Activated CD4-positive, alpha-beta T cell treated with anti-CD3 and anti-CD28 coated beads for 4 hours (primary cell): ENCODE measurements at regions not wholly inside any gene's neighbourhood (a gene's known extent, or its start where the extent isn't known, plus 50 kb on each side); places are given as distances from the start of the nearest gene placed in this dataset.
"Not testable (repeated sequence)": the region's sequence is repeated elsewhere in the genome, so short reads cannot be mapped to it uniquely, and the experiment has no call there.

Source experiments
- DNase-seq, 2 donors: peaks; one replicate each; pipeline ENCODE4 v3.0.0-alpha.2; 2020

DNA sequence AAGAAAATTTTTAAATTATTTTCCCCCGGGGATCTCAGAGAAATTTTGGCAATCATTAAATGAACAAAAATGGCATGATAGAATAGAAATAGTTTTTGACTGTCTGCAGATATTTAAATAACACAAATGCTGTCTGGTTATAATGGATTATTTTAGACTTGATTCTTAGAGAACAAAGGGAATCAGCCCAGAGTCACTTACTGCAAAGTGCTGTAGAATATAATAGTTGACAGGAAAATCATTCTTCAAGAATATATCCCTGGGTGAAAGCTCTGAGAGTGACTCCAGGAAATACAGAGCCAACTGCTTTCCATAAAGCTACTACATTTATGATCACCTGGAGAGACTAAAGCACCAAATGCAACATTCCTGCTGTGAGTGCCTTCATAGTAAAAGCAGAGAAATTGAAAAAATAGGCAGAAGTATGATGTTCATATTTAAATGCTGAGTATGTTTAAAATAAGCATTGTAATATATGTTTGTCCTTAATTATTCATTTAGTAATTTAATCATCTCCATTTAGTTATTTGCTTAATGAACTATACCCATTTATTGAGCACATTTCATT, 1765.8 kb downstream of the SLITRK1 start:
- DNase-seq, result no peak

DNA sequence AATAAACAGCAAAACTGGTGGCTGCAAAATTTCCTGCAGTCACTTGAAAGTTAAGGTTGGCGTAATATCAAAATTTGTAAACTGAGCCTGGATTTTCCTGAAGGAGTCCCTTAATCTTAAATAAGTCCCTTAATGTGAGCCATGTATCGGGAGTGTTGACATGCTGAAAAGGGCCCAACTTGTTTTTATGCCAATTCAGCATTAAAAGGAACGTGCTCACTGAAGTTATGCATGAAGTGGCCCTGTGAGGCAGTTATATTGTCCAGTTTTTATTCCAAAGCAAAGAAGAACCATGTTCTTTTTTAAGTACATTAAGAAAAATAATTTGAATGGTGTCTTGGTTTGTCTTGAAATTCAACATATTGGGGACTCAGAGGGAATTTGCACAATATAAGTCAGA, 1766.9 kb downstream of the SLITRK1 start:
- no peak for DNase-seq

DNA sequence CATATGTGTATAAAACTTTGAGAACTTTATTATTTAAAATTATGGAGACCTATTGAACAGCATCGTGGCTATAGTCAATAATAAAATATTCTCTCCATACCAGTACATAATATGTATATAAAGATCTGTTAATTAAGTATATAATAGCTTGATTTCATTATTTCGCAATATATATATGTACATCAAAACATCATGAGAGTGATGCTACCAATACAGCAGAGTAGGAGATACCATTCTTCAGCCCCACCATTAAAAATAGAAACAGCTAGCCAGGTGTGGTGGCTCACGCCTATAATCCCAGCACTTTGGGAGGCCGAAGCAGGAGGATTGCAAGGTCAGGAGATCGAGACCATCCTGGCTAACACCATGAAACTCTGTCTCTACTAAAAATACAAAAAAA, 1755.3 kb upstream of the SPRY2 start:
- DNase-seq, result no peak

DNA sequence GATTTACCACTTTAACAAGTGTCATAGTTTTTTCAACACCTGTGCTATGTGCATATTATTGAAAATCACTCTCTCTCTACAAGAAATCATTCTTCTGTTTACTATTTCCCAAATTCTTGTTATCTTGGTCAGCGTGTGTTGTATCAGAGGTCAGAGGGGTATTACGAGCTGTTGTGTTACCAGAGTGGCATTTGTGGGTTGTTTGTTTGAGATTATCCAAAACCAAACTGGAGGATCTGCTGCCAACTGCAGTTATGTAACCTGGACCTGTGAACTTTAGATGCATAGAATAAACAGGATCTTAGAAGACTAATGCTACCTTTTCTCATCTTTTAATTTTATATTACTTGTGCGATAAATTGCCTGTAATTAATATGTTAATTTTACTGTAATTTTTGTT, 1751.4 kb upstream of the SPRY2 start:
- DNase-seq, result no peak

DNA sequence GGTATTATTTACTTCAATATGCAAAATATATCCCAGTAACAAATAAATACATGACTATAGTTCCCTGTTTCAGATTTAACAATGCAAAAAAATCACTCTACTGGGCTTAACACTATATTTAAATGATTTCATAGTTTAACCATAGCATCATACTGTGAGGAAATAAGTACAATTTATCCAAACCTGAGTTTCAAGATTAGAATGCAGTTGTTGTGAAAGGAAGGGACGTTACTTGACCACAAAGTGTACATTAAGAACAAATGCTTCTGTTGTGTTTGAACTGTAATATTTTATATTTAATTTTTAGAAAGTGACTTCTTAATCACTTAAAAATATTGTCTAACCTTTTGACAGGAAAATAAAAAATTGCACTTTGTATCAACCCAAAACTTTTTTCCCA, 1747.9 kb upstream of the SPRY2 start:
- DNase-seq, result no peak

DNA sequence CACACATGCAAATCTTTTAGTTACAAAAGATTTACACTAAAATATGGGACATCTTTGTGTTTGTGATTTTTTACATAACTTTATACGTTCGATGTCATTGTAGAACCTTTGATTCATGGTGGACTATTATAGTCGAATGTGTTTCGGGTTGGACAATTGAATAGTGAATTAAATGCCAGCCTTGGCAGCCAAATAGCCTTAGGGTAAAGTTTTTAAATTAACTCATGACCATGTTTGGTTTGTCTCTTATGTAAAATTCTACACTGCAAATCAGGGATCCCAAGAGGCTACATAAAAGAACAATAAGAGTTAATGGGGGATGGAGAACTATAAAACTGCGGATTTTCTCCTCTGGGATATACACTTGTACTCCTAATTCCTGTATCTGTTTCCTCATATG, 1735.6 kb upstream of the SPRY2 start:
- DNase-seq, result no peak

DNA sequence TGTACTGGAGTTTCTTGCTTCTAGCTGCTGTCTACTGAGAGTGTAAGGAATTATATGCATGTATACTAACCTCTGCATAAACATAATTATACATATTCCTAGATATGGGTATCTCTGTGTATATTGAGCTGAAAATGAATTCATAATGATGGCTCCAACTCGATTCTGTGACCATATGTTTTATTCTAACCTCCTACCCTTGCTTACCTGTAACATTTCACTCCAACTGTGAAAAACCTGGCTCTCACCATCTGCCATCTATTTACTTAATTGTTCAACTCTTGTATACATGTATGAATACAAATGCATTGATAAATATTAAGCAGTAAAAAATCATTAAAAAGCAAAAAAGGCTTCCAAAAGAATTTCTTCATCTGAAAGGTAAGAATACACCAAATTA, 1729.5 kb upstream of the SPRY2 start:
- DNase-seq, result no peak

DNA sequence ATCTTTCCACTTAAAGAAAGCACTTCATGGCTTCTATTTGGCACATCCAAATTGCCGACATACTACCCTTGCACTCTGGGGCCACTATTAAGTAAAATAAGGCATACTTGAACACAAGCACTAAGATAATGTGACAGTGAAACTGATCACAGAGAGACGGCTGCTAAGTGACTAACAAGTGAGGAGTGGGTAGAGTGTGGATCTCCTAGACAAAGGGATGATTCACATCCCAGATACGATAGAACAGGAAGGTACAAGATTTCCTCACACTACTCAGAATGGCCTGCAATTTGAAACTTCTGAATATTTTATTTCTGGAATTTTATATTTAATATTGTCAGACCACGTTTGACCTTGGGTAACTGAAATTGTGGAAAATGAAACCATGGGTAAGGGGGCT, 1721.8 kb upstream of the SPRY2 start:
- no peak for DNase-seq

DNA sequence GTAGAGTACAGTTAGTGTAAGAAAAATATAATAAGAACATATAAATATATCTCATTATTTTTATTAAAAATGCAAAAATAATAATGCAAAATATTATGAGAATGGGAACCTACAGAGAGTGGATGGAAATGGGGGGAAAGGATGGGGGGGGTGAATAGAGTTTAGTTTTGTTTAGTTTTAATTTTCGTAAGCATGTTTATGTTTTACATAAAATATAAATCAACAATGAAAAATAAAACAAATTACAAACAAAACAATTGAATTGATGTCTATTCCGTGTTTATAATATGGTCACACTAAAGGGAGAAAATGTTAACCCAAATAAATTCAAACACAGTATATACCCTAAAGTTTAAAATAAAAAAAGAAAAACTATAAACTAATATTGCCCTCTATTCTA, 1717.4 kb upstream of the SPRY2 start:
- no peak for DNase-seq

DNA sequence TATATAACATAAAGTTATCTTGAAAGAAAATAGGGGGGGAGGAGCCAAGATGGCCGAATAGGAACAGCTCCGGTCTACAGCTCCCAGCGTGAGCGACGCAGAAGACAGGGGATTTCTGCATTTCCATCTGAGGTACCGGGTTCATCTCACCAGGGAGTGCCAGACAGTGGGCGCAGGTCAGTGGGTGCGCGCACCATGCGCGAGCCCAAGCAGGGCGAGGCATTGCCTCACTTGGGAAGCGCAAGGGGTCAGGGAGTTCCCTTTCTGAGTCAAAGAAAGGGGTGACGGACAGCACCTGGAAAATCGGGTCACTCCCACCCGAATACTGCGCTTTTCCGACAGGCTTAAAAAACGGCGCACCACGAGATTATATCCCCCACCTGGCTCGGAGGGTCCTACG, 1704.4 kb upstream of the SPRY2 start:
- DNase-seq, result not testable (repeated sequence)

DNA sequence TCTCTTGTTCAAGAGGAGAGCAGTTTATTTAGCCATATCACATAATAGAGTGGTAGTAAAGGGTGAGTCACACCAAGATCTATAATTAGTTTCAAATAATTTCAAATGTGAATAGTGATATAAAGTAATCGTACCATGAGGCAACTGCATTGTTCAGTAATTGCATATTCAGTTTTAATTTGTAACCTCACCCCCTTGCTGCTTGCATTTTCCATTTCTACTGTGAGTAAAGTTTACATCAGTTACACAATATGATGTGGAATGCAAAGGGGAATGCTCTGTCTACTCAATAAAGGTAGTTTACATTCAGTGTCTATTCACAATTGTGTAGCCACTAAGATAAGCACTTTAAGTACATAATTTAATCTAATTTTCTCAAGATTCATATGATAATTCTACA, 1695.7 kb upstream of the SPRY2 start:
- DNase-seq, result no peak

DNA sequence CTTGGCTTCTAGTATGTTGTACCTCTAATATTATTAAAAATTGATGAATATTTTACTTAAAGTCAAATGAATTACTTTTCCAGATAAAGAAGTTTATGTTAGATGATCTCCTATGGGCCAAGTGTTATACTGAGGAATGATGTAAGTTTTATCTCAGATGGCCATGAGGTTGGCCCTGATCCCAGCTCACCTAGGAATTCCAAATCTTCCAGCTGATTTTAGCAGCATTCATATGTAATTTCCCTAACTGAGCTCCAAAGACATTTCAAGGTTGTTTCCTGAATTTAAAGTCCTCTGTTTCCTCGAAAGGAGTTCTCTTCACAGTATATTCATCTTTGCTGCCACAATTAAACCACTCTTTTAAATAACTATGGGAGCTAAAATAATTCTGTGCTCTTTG, 1670.4 kb upstream of the SPRY2 start:
- no peak for DNase-seq

DNA sequence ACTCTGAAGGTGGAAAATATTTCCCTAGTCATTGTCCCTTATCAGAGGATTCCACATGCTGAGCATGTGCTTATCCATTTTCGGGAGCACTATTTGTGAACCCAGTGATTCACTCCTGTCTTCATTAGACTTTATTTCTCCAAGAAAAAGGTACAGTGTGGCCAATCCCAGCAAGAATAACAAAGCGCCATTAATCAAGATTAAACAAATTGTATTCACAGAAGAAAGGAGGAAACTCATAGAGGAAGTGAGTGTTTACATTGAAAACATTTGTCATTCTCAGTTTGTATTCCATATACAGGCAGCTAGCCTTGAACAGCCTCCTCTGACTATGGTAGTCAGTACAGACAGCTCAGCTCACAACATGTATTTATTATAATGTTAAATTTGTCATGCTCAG, 1669.9 kb upstream of the SPRY2 start:
- DNase-seq, result no peak

DNA sequence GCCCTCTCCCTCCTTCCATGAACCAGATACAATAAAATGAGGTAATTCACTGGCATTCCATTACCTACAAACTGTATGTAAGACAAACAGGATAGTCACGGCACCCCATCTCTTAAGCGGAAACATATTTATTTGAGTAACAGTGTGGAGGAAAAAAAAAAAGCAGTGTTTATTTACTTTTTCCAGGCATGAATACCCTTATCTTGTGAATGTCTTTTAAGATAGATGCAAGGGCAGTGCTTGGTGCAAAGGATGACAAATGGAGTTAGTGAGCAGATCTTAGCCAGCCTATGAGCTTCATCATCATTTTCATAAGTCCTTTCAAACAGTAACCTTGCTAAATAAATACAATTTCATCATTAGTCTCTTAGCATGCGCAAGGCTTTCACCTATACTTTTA, 1661.8 kb upstream of the SPRY2 start:
- no peak for DNase-seq

DNA sequence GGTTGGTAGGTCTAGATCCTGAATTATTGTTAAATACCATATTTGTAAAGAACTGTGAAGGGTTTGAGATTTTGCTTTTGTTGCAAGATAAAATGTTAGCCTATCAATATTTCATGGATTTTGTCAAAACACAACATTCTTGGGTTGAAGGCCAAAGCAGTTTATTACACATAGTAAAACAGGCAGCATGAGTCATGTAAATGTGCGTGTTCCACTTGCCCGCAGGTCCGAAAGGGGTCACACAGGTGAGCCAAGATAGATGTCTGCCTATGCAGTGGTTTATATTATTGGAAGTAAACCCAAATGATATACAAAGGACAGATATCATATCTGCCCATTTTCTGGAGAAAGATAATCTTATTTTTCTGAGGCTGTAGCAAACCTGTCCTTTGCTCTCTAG, 1654.4 kb upstream of the SPRY2 start:
- DNase-seq, result no peak

DNA sequence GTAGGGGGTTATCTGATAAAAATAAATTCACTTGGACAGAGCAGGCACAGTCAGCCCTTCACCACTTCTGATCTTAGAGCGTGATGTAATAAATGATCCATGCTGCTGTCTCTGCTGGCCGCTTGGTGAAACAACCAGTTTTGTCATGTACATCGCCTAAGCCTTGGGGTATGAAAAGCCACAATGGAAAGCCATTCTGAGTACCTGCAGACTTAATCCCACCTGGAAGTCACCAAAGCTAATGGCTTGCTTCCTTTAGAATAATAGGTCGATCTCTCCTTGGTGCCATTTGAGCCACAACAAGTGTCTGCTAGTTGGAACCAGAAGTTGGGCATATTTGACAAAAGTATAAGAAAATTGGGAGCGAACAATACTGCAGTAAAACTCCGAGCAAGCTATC, 1649.7 kb upstream of the SPRY2 start:
- DNase-seq, result no peak

DNA sequence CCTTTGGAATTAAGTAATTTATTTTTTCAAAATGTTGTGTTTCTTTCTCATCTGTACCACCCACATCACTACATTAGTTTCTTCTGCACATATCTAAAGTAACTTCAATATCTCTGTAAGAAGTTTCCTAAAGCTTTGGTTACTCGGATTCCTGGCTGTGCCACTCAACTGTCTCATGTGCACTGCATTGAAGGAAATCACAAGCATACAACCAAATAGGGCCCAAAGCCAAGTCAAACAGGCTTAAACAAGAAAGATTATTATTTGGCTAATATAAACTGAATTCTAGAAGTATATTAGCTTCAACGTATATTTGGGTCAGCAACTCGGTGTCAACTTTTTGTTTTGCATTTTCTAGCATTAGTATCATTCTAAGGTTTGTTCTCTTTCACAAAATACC, 1647.6 kb upstream of the SPRY2 start:
- DNase-seq, result no peak

DNA sequence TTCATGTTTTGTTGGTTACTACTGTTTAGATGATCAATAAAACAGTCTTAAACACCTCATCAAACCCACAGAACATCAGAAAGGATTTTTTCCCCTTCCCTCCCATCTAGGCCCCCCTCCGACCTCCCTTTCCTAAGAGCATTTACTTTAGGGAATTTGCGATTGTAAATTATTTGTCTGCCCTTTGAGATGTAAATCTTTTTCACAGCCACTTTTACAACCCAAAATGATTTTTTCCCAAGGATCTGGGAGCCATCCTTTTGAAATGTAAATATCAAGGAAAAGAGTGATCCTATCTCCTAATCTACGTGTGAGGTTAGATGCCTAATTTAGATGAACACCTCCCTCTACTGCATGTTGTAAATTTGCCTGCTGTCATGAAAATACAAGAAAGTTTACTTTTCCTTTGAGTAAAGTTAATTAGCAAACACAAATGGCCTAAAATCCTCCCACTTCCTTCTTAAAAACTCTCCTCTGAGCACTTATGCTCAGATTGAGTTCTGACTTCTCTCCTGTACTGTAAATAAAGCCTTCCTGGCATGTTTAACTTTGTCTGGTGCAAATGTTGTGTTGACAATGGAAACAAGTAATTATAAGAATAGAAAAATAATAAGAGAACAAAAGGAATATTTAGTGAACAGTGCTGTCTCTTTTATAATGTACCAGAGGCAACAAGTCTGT, 1646.9 kb upstream of the SPRY2 start:
- DNase-seq, result no peak

DNA sequence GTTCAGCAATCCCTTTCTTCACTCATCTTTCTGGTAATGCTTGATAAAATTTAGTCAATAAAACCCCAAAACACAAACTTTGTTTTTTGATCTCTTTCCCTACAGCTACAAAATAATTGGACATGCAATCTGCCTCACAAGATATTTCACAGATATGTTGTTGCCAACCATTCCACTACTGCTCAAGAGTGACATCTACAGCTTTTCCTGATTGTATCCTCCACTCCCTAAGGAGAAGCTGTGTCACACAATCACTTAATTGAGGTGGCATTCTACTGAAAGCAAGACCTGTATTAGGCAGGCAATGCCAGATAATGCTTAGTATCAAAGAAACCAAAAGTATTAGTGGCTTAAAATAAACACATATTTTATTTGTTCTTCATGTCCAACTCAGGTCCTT, 1646.2 kb upstream of the SPRY2 start:
- DNase-seq, result no peak

DNA sequence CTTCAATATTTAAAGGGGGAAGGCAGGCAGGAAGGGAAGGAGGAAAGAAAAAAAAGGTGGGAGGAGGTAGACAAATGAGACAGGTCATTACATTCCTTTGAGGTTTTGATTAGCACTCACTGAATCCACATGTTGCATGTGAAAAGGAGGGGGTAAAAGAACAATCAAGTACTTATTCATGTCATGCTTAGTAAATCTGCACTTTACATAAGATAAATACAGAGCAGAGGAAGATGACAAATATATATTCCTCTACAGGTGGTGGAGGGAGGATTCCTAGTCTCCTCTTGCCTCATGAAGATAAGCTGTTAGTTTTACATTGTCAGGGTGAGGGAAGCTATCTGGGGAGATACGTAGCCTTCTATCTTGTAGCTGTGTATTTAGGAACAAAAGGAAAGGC, 1645.4 kb upstream of the SPRY2 start:
- DNase-seq, result no peak

DNA sequence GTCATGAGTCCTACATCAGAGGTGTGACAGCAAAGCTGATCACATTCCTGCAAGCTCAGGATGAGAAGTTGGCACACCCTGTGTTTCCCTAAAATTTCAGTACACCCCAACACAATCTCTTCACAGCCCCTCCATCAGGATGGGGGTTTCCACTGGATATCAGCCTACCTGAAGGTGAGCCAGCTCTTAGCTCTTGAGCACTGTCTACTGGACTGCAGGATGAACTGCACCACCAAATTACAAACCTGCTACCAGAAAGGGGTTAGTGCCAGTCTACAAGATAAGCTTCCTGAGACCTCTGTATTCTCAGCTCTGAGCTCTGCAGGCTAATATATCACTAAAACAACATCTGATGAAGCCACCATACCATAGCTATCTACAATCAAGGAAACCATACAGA, 1616.2 kb upstream of the SPRY2 start:
- no peak for DNase-seq

DNA sequence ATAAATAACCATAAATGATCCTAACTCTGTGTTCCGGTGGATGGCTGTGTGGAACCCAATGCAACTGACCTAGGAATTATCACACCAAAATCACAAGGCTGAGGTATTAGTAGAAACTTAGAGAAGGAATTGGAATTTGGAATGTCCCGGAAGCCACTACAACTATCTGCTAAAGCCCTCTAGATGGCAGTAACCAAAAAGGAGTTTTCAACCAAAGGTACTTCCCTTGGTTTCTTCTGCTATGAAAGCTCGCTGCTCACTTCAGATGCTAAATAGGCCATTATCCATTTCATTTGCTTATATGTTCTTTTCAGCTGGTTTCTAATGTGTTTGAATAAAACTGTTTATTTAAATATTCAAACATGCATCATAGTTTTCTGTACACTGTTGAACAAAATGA, 1589.1 kb upstream of the SPRY2 start:
- DNase-seq, result no peak

DNA sequence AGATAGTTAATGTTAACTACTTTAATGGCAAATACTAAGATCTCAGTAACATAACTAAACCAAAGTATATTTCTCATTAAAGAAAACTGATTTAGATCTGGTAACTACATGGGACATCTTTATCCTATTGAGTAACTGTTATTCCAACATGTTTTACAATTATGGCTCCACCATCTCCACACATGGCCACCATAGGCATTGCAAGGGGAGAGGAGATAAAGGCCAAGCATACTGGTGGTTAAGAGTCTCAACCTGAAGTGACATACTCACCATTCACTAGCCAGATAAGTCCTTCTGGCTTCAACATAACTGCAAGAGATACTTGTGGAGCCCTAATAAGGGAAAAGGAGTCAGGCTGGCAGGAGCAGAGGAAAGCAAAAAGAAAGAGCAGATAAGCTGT, 1586.4 kb upstream of the SPRY2 start:
- no peak for DNase-seq

DNA sequence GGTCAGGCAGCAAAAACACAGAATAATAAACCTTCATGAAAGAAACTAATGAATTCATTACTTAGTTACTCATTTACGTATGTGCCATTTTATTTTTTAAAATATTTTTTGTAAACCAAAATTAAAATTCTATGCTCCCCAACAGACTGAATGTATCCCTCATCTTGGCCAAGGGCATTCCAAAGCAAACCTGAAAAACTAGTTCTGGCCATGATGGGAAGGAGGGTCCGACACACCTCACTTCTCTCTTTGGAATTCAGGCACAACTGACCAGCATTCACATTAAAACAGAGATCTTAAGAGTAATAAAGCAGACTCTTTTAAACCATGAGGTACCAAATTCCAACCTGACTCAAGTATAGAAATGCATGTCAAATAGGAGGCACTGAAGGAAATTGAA, 1576.9 kb upstream of the SPRY2 start:
- no peak for DNase-seq

DNA sequence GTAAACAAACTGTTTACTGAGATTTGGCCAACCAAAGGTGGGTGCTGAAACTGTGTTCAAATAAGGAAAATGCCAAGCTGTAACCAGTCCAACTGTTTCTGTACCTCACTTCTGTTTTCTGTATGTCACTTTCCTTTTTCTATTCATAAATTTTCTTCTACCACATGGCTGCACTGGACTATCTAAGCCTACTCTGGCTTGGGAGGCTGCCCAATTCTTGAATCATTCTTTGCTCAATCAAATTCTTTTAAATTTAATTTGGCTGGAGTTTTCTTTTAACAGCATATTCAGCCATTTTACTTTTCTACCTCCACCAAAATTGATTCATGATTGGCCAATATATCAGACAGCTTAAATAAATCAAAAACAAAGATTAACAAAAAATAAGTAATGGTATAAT, 1575.5 kb upstream of the SPRY2 start:
- no peak for DNase-seq
